HCT116 (cell line): ENCODE measurements at regions not wholly inside any gene's neighbourhood (a gene's known extent, or its start where the extent isn't known, plus 50 kb on each side); places are given as distances from the start of the nearest gene placed in this dataset.

Experiments
- ATAC-seq: fragments of 200-7000 bp; cut with Tn5 transposase; 2 replicates; pipeline ENCODE4 v1.9.1; 2020; ENCODE audit warnings: mild to moderate bottlenecking, moderate library complexity
- BruUV-seq: library from RNA; stranded (reverse); fragments of 400-500 nt; replicated peaks from 2 replicates; lab custom pipeline; 2021; lab: Mats Ljungman, UMichigan
- CTCF ChIA-PET: fragments of 300-600 bp; sonication (Branson Sonifier 250); formaldehyde crosslinking; loops from one replicate; lab custom pipeline; 2021; ENCODE audit warnings: antibody characterized with exemption; lab: Charles Lee
- POLR2A ChIA-PET: fragments of 300-600, 350-600 bp; sonication (Branson Sonifier 250); formaldehyde crosslinking; loops from one replicate; lab custom pipeline; 2021; ENCODE audit warnings: antibody characterized with exemption; lab: Charles Lee
- RAD21 ChIA-PET, 2 experiments: fragments of 300-600 bp; sonication (Branson Sonifier 250); formaldehyde crosslinking; loops; one replicate each; lab custom pipeline; 2023; ENCODE audit warnings: low total read pairs in 2 of 2; ENCODE audit not compliant: uncharacterized antibody in 2 of 2, unreplicated experiment in 2 of 2, low non-redundant PET in 1 of 2; lab: Charles Lee
- DNase-seq: peaks from one replicate; pipeline ENCODE4 v3.0.0-alpha.2; 2010; ENCODE audit warnings: low read depth, low spot score
- H2AFZ ChIP-seq: fragments of 200-600 bp; shearing (Covaris generic), sonication (generic); 2 replicates; pipeline ENCODE4 v1.6.1; 2017; ENCODE audit warnings: low read depth, mixed run types, mixed read lengths, antibody characterized with exemption, low read length; ENCODE audit not compliant: poor library complexity, severe bottlenecking
- H3K27ac ChIP-seq: 2 replicates; pipeline ENCODE4 v1.5.1; 2012; ENCODE audit warnings: low read depth, low read length
- H3K27me3 ChIP-seq: fragments of 200-600 bp; sonication (generic); 2 replicates; pipeline ENCODE4 v1.6.1; 2016; ENCODE audit warnings: mixed run types, low read length, mixed read lengths; ENCODE audit not compliant: insufficient read depth
- H3K36me3 ChIP-seq, 2 experiments: fragments of 200-500 bp in 1 of 2; fragments of 200-600 bp in 1 of 2; sonication (Bioruptor generic) in 1 of 2; sonication (generic) in 1 of 2; 2 replicates each; pipeline versions ENCODE4 v1.5.1 to v1.6.1; 2014 to 2016; ENCODE audit warnings: low read length in 2 of 2, inconsistent platforms in 1 of 2, mixed read lengths in 1 of 2, mixed run types in 1 of 2; ENCODE audit not compliant: insufficient read depth in 2 of 2, control insufficient read depth in 1 of 2
- H3K4me1 ChIP-seq, 2 experiments: fragments of 200-600 bp in 1 of 2; sonication (generic) in 1 of 2; 2 replicates each; pipeline versions ENCODE4 v1.5.1 to v1.6.1; 2012 to 2017; ENCODE audit warnings: low read length in 2 of 2, inconsistent platforms in 1 of 2, mild to moderate bottlenecking in 1 of 2, mixed read lengths in 1 of 2, mixed run types in 1 of 2, moderate library complexity in 1 of 2; ENCODE audit not compliant: insufficient read depth in 2 of 2, control insufficient read depth in 1 of 2
- H3K4me2 ChIP-seq: fragments of 200-600 bp; sonication (generic); 2 replicates; pipeline ENCODE4 v1.6.1; 2017; ENCODE audit warnings: mixed run types, low read length, mixed read lengths
- H3K4me3 ChIP-seq, 2 experiments: fragments of 200-600 bp in 1 of 2; sonication (generic) in 1 of 2; replicated peaks in 1 of 2; 2 replicates each; pipeline ENCODE4 v1.5.1; 2011 to 2016; ENCODE audit warnings: low read length in 2 of 2, control low read depth in 1 of 2, low read depth in 1 of 2, mild to moderate bottlenecking in 1 of 2, mixed read lengths in 1 of 2, mixed run types in 1 of 2
- H3K79me2 ChIP-seq: fragments of 200-600 bp; sonication (generic); 2 replicates; pipeline ENCODE4 v1.6.1; 2017; ENCODE audit warnings: mild to moderate bottlenecking, mixed run types, low read length, moderate library complexity, mixed read lengths; ENCODE audit not compliant: insufficient read depth
- H3K9ac ChIP-seq: fragments of 200-600 bp; sonication (generic); 2 replicates; pipeline ENCODE4 v1.6.1; 2016; ENCODE audit warnings: low read length, mixed read lengths
- H3K9me2 ChIP-seq: fragments of 200-600 bp; sonication (generic), shearing (Covaris generic); 2 replicates; pipeline ENCODE4 v1.6.1; 2017; ENCODE audit warnings: mixed run types, mild to moderate bottlenecking, moderate library complexity; ENCODE audit not compliant: insufficient read depth
- H3K9me3 ChIP-seq, 2 experiments: fragments of 200-500 bp in 1 of 2; fragments of 200-600 bp in 1 of 2; sonication (Bioruptor generic) in 1 of 2; sonication (generic) in 1 of 2; 2 replicates each; pipeline ENCODE4 v1.6.1; 2014 to 2017; ENCODE audit warnings: low read length in 2 of 2, mixed read lengths in 2 of 2, inconsistent platforms in 1 of 2, low read depth in 1 of 2, mild to moderate bottlenecking in 1 of 2, mixed run types in 1 of 2, moderate library complexity in 1 of 2; ENCODE audit not compliant: control insufficient read depth in 1 of 2, insufficient read depth in 1 of 2
- H4K20me1 ChIP-seq: fragments of 200-600 bp; sonication (generic), shearing (Covaris generic); 2 replicates; pipeline ENCODE4 v1.6.1; 2017; ENCODE audit warnings: mixed run types, mild to moderate bottlenecking, moderate library complexity; ENCODE audit not compliant: insufficient read depth
- CBX3 ChIP-seq: IDR thresholded peaks from 2 replicates; pipeline ENCODE4 v1.6.1; 2012; ENCODE audit warnings: low read depth
- ELF1 ChIP-seq: IDR thresholded peaks from 2 replicates; pipeline ENCODE4 v1.6.1; 2012; ENCODE audit warnings: low read depth, borderline replicate concordance
- EZH2 ChIP-seq: fragments of 200-600 bp; sonication (generic); IDR thresholded peaks from 2 replicates; pipeline ENCODE4 v1.6.1; 2017; ENCODE audit warnings: antibody characterized with exemption, mixed run types
- FOSL1 ChIP-seq: IDR thresholded peaks from 2 replicates; pipeline ENCODE4 v1.6.1; 2012; ENCODE audit warnings: low read depth
- POLR2A ChIP-seq: IDR thresholded peaks from 2 replicates; pipeline ENCODE4 v1.7.0; 2011; ENCODE audit warnings: borderline replicate concordance; ENCODE audit not compliant: insufficient read depth, insufficient read length; ENCODE audit errors: extremely low read depth
- POLR2AphosphoS5 ChIP-seq: IDR thresholded peaks from 2 replicates; pipeline ENCODE4 v1.6.1; 2011; ENCODE audit warnings: mild to moderate bottlenecking, low read depth, low read length, moderate library complexity
- SP1 ChIP-seq: IDR thresholded peaks from 2 replicates; pipeline ENCODE4 v1.6.1; 2012; ENCODE audit warnings: low read depth
- YY1 ChIP-seq: IDR thresholded peaks from 2 replicates; pipeline ENCODE4 v1.6.1; 2011; ENCODE audit warnings: low read length, low read depth, moderate library complexity, mild to moderate bottlenecking; ENCODE audit not compliant: insufficient replicate concordance; ENCODE audit errors: extremely low read depth
- intact Hi-C: fragments of 100-400 bp; cut with micrococcal nuclease; formaldehyde crosslinking; loops from 2 replicates; pipeline ENCODE4 v1.10.0; 2022
- TF ChIP-seq, protein P1 (sequence below): IDR thresholded peaks from 2 replicates; pipeline ENCODE4 v1.6.1; 2011; ENCODE audit warnings: mild to moderate bottlenecking, low read length, moderate library complexity; ENCODE audit not compliant: insufficient replicate concordance; ENCODE audit errors: extremely low read depth
- TF ChIP-seq, protein P2 (sequence below): IDR thresholded peaks from 2 replicates; pipeline ENCODE4 v1.6.1; 2012; ENCODE audit warnings: low read depth

DNA sequence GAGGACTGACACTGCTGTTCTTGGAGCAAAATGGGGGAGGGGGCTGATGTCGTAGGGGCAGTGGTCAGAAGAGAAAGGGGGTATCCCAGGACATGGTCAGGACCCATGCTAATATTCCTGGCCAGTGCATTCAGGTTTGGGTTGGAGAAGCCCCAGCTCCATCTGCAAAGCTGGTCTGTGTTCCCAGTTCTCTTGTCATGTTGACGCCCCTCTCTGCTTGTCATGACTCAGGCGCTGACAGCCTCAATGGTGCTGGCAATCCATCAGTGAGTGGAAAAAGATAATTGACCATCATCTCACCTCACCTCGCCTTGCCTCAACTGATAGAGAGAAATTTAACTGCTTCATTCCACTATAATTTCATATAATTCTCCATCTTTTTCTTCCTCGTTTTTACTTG is 283.1 kb upstream of the CADM1 start:
- H4K20me1 ChIP-seq, result no peaks in the 10 kb centered on the region; the same call in 1 of the 2 replicates
- H3K9me2 ChIP-seq, result no peaks in the 10 kb centered on the region
- H3K9ac ChIP-seq, result no peak overlapping the region
- TF ChIP-seq FOSL1 (no peak), ELF1 (no peak), POLR2A (no peak), CBX3 (no peak), SP1 (no peak), YY1 (no peak), EZH2 (no peak), POLR2AphosphoS5 (no peak)
- TF ChIP-seq, protein P1, sequence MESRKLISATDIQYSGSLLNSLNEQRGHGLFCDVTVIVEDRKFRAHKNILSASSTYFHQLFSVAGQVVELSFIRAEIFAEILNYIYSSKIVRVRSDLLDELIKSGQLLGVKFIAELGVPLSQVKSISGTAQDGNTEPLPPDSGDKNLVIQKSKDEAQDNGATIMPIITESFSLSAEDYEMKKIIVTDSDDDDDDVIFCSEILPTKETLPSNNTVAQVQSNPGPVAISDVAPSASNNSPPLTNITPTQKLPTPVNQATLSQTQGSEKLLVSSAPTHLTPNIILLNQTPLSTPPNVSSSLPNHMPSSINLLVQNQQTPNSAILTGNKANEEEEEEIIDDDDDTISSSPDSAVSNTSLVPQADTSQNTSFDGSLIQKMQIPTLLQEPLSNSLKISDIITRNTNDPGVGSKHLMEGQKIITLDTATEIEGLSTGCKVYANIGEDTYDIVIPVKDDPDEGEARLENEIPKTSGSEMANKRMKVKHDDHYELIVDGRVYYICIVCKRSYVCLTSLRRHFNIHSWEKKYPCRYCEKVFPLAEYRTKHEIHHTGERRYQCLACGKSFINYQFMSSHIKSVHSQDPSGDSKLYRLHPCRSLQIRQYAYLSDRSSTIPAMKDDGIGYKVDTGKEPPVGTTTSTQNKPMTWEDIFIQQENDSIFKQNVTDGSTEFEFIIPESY, result no peak
- TF ChIP-seq, protein P2, sequence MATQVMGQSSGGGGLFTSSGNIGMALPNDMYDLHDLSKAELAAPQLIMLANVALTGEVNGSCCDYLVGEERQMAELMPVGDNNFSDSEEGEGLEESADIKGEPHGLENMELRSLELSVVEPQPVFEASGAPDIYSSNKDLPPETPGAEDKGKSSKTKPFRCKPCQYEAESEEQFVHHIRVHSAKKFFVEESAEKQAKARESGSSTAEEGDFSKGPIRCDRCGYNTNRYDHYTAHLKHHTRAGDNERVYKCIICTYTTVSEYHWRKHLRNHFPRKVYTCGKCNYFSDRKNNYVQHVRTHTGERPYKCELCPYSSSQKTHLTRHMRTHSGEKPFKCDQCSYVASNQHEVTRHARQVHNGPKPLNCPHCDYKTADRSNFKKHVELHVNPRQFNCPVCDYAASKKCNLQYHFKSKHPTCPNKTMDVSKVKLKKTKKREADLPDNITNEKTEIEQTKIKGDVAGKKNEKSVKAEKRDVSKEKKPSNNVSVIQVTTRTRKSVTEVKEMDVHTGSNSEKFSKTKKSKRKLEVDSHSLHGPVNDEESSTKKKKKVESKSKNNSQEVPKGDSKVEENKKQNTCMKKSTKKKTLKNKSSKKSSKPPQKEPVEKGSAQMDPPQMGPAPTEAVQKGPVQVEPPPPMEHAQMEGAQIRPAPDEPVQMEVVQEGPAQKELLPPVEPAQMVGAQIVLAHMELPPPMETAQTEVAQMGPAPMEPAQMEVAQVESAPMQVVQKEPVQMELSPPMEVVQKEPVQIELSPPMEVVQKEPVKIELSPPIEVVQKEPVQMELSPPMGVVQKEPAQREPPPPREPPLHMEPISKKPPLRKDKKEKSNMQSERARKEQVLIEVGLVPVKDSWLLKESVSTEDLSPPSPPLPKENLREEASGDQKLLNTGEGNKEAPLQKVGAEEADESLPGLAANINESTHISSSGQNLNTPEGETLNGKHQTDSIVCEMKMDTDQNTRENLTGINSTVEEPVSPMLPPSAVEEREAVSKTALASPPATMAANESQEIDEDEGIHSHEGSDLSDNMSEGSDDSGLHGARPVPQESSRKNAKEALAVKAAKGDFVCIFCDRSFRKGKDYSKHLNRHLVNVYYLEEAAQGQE, result no peak
- no peak overlapping the region for H3K4me3 ChIP-seq
- no peaks in the 10 kb centered on the region for H3K36me3 ChIP-seq
- CTCF ChIA-PET, result no interaction called here
- ATAC-seq (no peak), DNase-seq (no peak)
- POLR2A ChIA-PET, result no interaction called here
- H3K27me3 ChIP-seq, result no peaks in the 10 kb centered on the region
- no peak overlapping the region for H3K27ac ChIP-seq
- peaks cover 0 to 3% of the 10 kb centered on the region in 2 experiments; a peak in 2 of 4 replicates for H3K9me3 ChIP-seq
- H3K4me2 ChIP-seq, result no peak overlapping the region
- BruUV-seq, result no TSS peak
- H3K79me2 ChIP-seq, result no peaks in the 10 kb centered on the region
- H3K4me1 ChIP-seq, result no peaks in the 10 kb centered on the region
- intact Hi-C loops, result no loop called here
- RAD21 ChIA-PET, result no interaction called here
- no peak overlapping the region for H2AFZ ChIP-seq
